ENCODE measurements at regions not wholly inside any gene's neighbourhood (a gene's known extent, or its start where the extent isn't known, plus 50 kb on each side); places are given as distances from the start of the nearest gene placed in this dataset.

DNA sequence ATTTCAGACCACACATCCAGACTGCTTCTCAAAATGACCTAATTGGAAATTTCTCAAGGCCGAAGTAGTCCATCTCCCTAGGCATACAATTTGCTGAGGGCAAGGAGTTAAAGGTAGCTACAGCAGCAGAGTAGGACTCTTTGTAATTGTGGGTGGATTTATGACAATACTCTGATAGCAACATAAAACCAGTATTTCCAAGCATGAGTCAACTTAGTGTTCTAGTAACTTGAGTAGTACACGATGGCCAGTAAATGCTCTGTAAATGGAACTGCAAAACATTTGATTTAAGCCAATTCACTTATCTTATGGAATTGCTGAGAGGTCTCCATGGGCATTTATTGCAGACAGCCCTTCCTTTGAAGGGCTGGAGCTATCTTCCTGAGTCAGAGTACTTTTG is 352.2 kb downstream of the PLK2 start:
- Histone ChIP-seq H3K4me3 (ENCODE audit: low read depth in 1 of 3, low read length in 3 of 3) (no peak overlapping the region), H3K4me1 (ENCODE audit: control insufficient read depth in 4 of 4, insufficient read depth in 4 of 4, low read length in 3 of 4) (no peaks in the 10 kb centered on the region), H3K9me3 (ENCODE audit: control insufficient read depth in 4 of 4, low read length in 3 of 4) (no peaks in the 10 kb centered on the region), H3K36me3 (ENCODE audit: control insufficient read depth in 4 of 4, insufficient read depth in 3 of 4, low read depth in 1 of 4, low read length in 3 of 4) (no peaks in the 10 kb centered on the region), H3K27me3 (ENCODE audit: control insufficient read depth in 4 of 4, insufficient read depth in 4 of 4, low read length in 3 of 4) (peaks cover 0 to 3% (median 0%) of the 10 kb centered on the region in 4 donors), H3K9ac (ENCODE audit: low read depth in 1 of 2, low read length in 2 of 2) (no peak overlapping the region), H3K27ac (ENCODE audit: low read depth in 1 of 2, low read length in 2 of 2) (no peak overlapping the region)
- no peak for DNase-seq (ENCODE audit: low spot score)
- no peak for TF ChIP-seq FOXA1 (IDR thresholded peaks at IDR 0.05)
- no peak for TF ChIP-seq RXRA (IDR thresholded peaks at IDR 0.05)
- TF ChIP-seq FOXA2 (IDR thresholded peaks at IDR 0.05): no peak
- TF ChIP-seq, protein P1, sequence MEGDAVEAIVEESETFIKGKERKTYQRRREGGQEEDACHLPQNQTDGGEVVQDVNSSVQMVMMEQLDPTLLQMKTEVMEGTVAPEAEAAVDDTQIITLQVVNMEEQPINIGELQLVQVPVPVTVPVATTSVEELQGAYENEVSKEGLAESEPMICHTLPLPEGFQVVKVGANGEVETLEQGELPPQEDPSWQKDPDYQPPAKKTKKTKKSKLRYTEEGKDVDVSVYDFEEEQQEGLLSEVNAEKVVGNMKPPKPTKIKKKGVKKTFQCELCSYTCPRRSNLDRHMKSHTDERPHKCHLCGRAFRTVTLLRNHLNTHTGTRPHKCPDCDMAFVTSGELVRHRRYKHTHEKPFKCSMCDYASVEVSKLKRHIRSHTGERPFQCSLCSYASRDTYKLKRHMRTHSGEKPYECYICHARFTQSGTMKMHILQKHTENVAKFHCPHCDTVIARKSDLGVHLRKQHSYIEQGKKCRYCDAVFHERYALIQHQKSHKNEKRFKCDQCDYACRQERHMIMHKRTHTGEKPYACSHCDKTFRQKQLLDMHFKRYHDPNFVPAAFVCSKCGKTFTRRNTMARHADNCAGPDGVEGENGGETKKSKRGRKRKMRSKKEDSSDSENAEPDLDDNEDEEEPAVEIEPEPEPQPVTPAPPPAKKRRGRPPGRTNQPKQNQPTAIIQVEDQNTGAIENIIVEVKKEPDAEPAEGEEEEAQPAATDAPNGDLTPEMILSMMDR (IDR thresholded peaks at IDR 0.05; ENCODE audit: low read depth, low read length, missing input control): no peak
- TF ChIP-seq, protein P2, sequence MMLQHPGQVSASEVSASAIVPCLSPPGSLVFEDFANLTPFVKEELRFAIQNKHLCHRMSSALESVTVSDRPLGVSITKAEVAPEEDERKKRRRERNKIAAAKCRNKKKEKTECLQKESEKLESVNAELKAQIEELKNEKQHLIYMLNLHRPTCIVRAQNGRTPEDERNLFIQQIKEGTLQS (IDR thresholded peaks at IDR 0.05): no peak
- TF ChIP-seq JUND (IDR thresholded peaks at IDR 0.05): no peak
- TF ChIP-seq HNF4A (conservative IDR thresholded peaks at IDR 0.05): no peak
- no peak for TF ChIP-seq TAF1 (conservative IDR thresholded peaks at IDR 0.05)
- no peak for TF ChIP-seq YY1 (IDR thresholded peaks at IDR 0.05)
- no peak for TF ChIP-seq RAD21 (IDR thresholded peaks at IDR 0.05)
- no peak for TF ChIP-seq NR2F2 (IDR thresholded peaks at IDR 0.05)
- TF ChIP-seq, protein P3, sequence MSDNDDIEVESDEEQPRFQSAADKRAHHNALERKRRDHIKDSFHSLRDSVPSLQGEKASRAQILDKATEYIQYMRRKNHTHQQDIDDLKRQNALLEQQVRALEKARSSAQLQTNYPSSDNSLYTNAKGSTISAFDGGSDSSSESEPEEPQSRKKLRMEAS (IDR thresholded peaks at IDR 0.05): no peak
- no peak for TF ChIP-seq EGR1 (IDR thresholded peaks at IDR 0.05; ENCODE audit: low read depth in 2 of 2)
- no peak for TF ChIP-seq GABPA (IDR thresholded peaks at IDR 0.05 in 1 of 2, conservative IDR thresholded peaks at IDR 0.05 in 1 of 2)
- TF ChIP-seq, protein P4, sequence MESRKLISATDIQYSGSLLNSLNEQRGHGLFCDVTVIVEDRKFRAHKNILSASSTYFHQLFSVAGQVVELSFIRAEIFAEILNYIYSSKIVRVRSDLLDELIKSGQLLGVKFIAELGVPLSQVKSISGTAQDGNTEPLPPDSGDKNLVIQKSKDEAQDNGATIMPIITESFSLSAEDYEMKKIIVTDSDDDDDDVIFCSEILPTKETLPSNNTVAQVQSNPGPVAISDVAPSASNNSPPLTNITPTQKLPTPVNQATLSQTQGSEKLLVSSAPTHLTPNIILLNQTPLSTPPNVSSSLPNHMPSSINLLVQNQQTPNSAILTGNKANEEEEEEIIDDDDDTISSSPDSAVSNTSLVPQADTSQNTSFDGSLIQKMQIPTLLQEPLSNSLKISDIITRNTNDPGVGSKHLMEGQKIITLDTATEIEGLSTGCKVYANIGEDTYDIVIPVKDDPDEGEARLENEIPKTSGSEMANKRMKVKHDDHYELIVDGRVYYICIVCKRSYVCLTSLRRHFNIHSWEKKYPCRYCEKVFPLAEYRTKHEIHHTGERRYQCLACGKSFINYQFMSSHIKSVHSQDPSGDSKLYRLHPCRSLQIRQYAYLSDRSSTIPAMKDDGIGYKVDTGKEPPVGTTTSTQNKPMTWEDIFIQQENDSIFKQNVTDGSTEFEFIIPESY (IDR thresholded peaks at IDR 0.05): no peak
- TF ChIP-seq, protein P5, sequence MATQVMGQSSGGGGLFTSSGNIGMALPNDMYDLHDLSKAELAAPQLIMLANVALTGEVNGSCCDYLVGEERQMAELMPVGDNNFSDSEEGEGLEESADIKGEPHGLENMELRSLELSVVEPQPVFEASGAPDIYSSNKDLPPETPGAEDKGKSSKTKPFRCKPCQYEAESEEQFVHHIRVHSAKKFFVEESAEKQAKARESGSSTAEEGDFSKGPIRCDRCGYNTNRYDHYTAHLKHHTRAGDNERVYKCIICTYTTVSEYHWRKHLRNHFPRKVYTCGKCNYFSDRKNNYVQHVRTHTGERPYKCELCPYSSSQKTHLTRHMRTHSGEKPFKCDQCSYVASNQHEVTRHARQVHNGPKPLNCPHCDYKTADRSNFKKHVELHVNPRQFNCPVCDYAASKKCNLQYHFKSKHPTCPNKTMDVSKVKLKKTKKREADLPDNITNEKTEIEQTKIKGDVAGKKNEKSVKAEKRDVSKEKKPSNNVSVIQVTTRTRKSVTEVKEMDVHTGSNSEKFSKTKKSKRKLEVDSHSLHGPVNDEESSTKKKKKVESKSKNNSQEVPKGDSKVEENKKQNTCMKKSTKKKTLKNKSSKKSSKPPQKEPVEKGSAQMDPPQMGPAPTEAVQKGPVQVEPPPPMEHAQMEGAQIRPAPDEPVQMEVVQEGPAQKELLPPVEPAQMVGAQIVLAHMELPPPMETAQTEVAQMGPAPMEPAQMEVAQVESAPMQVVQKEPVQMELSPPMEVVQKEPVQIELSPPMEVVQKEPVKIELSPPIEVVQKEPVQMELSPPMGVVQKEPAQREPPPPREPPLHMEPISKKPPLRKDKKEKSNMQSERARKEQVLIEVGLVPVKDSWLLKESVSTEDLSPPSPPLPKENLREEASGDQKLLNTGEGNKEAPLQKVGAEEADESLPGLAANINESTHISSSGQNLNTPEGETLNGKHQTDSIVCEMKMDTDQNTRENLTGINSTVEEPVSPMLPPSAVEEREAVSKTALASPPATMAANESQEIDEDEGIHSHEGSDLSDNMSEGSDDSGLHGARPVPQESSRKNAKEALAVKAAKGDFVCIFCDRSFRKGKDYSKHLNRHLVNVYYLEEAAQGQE (IDR thresholded peaks at IDR 0.05): no peak
- no peak for TF ChIP-seq HNF4G (IDR thresholded peaks at IDR 0.05)
- no peak for TF ChIP-seq SP1 (IDR thresholded peaks at IDR 0.05)
- WGBS: 78% methylated on average over 2 of the region's 2 CpGs

Measured in liver (tissue), 8 donors.